ENCODE measurements at regions not wholly inside any gene's neighbourhood (a gene's known extent, or its start where the extent isn't known, plus 50 kb on each side); places are given as distances from the start of the nearest gene placed in this dataset.
"Not testable (repeated sequence)": the region's sequence is repeated elsewhere in the genome, so short reads cannot be mapped to it uniquely, and the experiment has no call there.

- no peak overlapping the region for H3K4me2 ChIP-seq (ENCODE audit: low read depth, low read length, poor library complexity, severe bottlenecking)
- H3K4me3 ChIP-seq (ENCODE audit: insufficient read depth, low read length, poor library complexity, severe bottlenecking) = no peak overlapping the region
- TF ChIP-seq CTCF (IDR thresholded peaks at IDR 0.05; ENCODE audit: insufficient read depth, low read length, poor library complexity, severe bottlenecking) = no peak
- TF ChIP-seq EZH2phosphoT487 (conservative IDR thresholded peaks at IDR 0.05; ENCODE audit: low read length) = no peak
- H3K9me3 ChIP-seq (ENCODE audit: insufficient read depth, low read length) = no peaks in the 10 kb centered on the region
- no peaks in the 10 kb centered on the region for H3K9me2 ChIP-seq (replicated peaks; ENCODE audit: insufficient read depth, low read length)
- H3K9ac ChIP-seq (ENCODE audit: low read length) = no peak overlapping the region
- H3K36me3 ChIP-seq (ENCODE audit: low read length) = no peaks in the 10 kb centered on the region
- H3F3A ChIP-seq (ENCODE audit: insufficient read depth) = no peaks in the 10 kb centered on the region
- H3K27ac ChIP-seq (ENCODE audit: low read depth, low read length) = no peak overlapping the region
- H3K27me3 ChIP-seq (ENCODE audit: low read length) = no peaks in the 10 kb centered on the region
- no peaks in the 10 kb centered on the region for H4K20me1 ChIP-seq (ENCODE audit: low read depth, low read length)
- no peaks in the 10 kb centered on the region for H3K79me2 ChIP-seq (ENCODE audit: insufficient read depth, low read length)
- no peak overlapping the region for H2AFZ ChIP-seq (ENCODE audit: low read depth, low read length, severe bottlenecking)
Measured at GRCh38 chr1:8226747-8227146, 91.2 kb upstream of the SLC45A1 start.

GRCh38 chr1:8226024-8226423, 91.9 kb upstream of the SLC45A1 start:
- not testable (repeated sequence) for H3K9me2 ChIP-seq (replicated peaks; ENCODE audit: insufficient read depth, low read length); H3K9ac ChIP-seq (ENCODE audit: low read length)

GRCh38 chr1:8223526-8223925, 94.4 kb upstream of the SLC45A1 start:
- Histone ChIP-seq H3K4me2 (ENCODE audit: low read depth, low read length, poor library complexity, severe bottlenecking) (no peak overlapping the region), H3K9me2 (replicated peaks; ENCODE audit: insufficient read depth, low read length) (no peaks in the 10 kb centered on the region), H3K27ac (ENCODE audit: low read depth, low read length) (no peak overlapping the region), H2AFZ (ENCODE audit: low read depth, low read length, severe bottlenecking) (no peak overlapping the region), H3K27me3 (ENCODE audit: low read length) (no peaks in the 10 kb centered on the region), H3K36me3 (ENCODE audit: low read length) (no peaks in the 10 kb centered on the region), H3K79me2 (ENCODE audit: insufficient read depth, low read length) (no peaks in the 10 kb centered on the region), H3F3A (ENCODE audit: insufficient read depth) (no peaks in the 10 kb centered on the region), H3K4me3 (ENCODE audit: insufficient read depth, low read length, poor library complexity, severe bottlenecking) (no peak overlapping the region), H3K9me3 (ENCODE audit: insufficient read depth, low read length) (no peaks in the 10 kb centered on the region), H3K9ac (ENCODE audit: low read length) (no peak overlapping the region), H4K20me1 (ENCODE audit: low read depth, low read length) (no peaks in the 10 kb centered on the region)
- no peak for TF ChIP-seq CTCF (IDR thresholded peaks at IDR 0.05; ENCODE audit: insufficient read depth, low read length, poor library complexity, severe bottlenecking)
- TF ChIP-seq EZH2phosphoT487 (conservative IDR thresholded peaks at IDR 0.05; ENCODE audit: low read length) = no peak

More at GRCh38 chr1:8226024-8226423, 91.9 kb upstream of the SLC45A1 start:
- not testable (repeated sequence) for H2AFZ ChIP-seq (ENCODE audit: low read depth, low read length, severe bottlenecking); H3K27ac ChIP-seq (ENCODE audit: low read depth, low read length); H3K4me3 ChIP-seq (ENCODE audit: insufficient read depth, low read length, poor library complexity, severe bottlenecking); H3K27me3 ChIP-seq (ENCODE audit: low read length); H3F3A ChIP-seq (ENCODE audit: insufficient read depth); H3K79me2 ChIP-seq (ENCODE audit: insufficient read depth, low read length); H3K36me3 ChIP-seq (ENCODE audit: low read length); H3K9me3 ChIP-seq (ENCODE audit: insufficient read depth, low read length); H4K20me1 ChIP-seq (ENCODE audit: low read depth, low read length); H3K4me2 ChIP-seq (ENCODE audit: low read depth, low read length, poor library complexity, severe bottlenecking)

- Histone ChIP-seq H3K27me3 (ENCODE audit: low read length) (no peaks in the 10 kb centered on the region), H2AFZ (ENCODE audit: low read depth, low read length, severe bottlenecking) (no peak overlapping the region), H3K4me2 (ENCODE audit: low read depth, low read length, poor library complexity, severe bottlenecking) (no peak overlapping the region), H3K27ac (ENCODE audit: low read depth, low read length) (no peak overlapping the region), H3K9me3 (ENCODE audit: insufficient read depth, low read length) (no peaks in the 10 kb centered on the region), H3K79me2 (ENCODE audit: insufficient read depth, low read length) (no peaks in the 10 kb centered on the region), H3K4me3 (ENCODE audit: insufficient read depth, low read length, poor library complexity, severe bottlenecking) (no peak overlapping the region), H3K9ac (ENCODE audit: low read length) (no peak overlapping the region), H3F3A (ENCODE audit: insufficient read depth) (no peaks in the 10 kb centered on the region), H3K36me3 (ENCODE audit: low read length) (no peaks in the 10 kb centered on the region), H4K20me1 (ENCODE audit: low read depth, low read length) (no peaks in the 10 kb centered on the region), H3K9me2 (replicated peaks; ENCODE audit: insufficient read depth, low read length) (no peaks in the 10 kb centered on the region)
- TF ChIP-seq CTCF (IDR thresholded peaks at IDR 0.05; ENCODE audit: insufficient read depth, low read length, poor library complexity, severe bottlenecking) (no peak), EZH2phosphoT487 (conservative IDR thresholded peaks at IDR 0.05; ENCODE audit: low read length) (no peak)
Measured at GRCh38 chr1:8222789-8223188, 95.1 kb upstream of the SLC45A1 start.
